Epithelial cell of esophagus (primary cell): ENCODE measurements at regions not wholly inside any gene's neighbourhood (a gene's known extent, or its start where the extent isn't known, plus 50 kb on each side); places are given as distances from the start of the nearest gene placed in this dataset.
A peak's percentile ranks its signal among the peaks of the same experiment; 100 is the strongest.

Experiments
- DNase-seq: peaks from one replicate; pipeline ENCODE4 v3.0.0; 2010; ENCODE audit warnings: low read depth
- H3K4me3 ChIP-seq: 2 replicates; pipeline ENCODE4 v1.5.1; 2011; ENCODE audit warnings: mild to moderate bottlenecking, low read length, control low read depth
- TF ChIP-seq, protein P1 (sequence below): IDR thresholded peaks from 2 replicates; pipeline ENCODE4 v1.5.1; 2011; ENCODE audit warnings: low read depth, mild to moderate bottlenecking, low read length, control low read depth, inconsistent platforms; ENCODE audit not compliant: insufficient read depth; ENCODE audit errors: missing control alignments

DNA sequence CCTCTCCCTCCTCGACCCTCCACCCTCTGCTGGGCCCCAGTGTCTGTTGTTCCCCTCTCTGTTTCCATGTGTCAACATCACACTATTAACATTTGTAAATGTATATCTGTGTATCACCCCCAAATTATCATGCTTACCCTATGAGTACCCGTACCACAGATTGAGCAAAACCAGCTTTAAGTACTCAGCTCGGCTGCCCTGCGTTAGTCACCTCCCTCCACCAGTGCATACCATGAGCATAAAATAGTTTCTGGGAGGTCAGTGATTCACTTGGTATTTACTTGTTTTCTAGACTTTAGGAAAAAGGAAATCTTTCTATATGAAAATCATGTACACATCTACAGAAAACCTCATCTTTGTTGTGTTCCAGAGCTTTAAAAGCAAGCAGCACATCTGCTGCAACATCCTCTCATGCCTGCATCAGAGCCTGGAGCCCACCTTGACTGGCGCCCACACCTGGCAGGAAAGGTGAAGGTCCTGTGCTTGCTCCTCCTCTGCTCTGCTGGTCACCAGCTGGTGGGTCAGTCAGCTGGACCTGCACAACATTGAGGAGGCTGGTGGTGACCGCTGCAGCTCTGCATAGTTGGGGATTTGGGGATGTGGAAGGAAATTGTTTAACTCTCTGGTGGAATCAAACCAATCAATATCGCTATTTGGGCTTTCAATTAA lies 214.4 kb upstream of the KLF3 start:
- no peak overlapping the region for H3K4me3 ChIP-seq
- TF ChIP-seq, protein P1, sequence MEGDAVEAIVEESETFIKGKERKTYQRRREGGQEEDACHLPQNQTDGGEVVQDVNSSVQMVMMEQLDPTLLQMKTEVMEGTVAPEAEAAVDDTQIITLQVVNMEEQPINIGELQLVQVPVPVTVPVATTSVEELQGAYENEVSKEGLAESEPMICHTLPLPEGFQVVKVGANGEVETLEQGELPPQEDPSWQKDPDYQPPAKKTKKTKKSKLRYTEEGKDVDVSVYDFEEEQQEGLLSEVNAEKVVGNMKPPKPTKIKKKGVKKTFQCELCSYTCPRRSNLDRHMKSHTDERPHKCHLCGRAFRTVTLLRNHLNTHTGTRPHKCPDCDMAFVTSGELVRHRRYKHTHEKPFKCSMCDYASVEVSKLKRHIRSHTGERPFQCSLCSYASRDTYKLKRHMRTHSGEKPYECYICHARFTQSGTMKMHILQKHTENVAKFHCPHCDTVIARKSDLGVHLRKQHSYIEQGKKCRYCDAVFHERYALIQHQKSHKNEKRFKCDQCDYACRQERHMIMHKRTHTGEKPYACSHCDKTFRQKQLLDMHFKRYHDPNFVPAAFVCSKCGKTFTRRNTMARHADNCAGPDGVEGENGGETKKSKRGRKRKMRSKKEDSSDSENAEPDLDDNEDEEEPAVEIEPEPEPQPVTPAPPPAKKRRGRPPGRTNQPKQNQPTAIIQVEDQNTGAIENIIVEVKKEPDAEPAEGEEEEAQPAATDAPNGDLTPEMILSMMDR = no peak
- DNase-seq = peak; percentile 13

DNA sequence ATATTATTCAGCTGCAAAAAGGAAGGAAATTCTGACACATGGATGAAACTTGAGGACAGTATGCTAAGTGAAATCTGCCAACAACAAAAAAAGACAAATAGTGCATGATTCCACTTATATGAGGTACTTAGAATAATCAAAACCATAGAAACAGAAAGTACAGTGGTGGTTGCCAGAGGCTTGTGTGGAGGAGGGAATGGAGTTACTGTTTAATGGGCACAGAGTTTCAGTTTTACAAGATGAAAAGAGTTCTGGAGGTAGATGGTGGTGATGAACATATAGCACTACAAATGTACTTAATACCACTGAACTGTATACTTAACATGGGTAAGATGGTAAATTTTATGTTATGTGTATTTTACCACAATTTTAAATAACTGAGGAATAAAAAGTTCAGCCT lies 212.0 kb upstream of the KLF3 start:
- no peak overlapping the region for H3K4me3 ChIP-seq
- DNase-seq = no peak
- TF ChIP-seq, protein P1 = no peak

DNA sequence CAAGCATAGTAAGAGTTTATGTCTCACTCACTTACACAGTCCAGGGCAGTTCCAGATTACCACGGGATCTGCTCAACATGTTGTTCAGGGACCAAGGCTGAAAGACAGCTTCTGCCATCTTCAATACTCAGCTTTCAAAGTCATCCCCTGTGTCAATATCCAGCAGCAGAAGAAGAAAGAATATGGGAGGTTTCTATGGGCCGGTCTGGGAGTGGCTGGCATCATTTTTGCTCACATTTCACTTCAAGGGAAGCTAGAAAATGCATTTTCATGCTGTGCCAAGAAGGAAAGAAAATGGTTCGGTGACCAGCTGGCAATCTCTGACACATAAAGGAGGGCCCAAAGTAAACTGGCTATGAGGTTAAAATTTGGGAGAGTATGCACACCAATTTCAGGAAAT lies 211.5 kb upstream of the KLF3 start:
- H3K4me3 ChIP-seq = no peak overlapping the region
- TF ChIP-seq, protein P1 = no peak
- DNase-seq = no peak

DNA sequence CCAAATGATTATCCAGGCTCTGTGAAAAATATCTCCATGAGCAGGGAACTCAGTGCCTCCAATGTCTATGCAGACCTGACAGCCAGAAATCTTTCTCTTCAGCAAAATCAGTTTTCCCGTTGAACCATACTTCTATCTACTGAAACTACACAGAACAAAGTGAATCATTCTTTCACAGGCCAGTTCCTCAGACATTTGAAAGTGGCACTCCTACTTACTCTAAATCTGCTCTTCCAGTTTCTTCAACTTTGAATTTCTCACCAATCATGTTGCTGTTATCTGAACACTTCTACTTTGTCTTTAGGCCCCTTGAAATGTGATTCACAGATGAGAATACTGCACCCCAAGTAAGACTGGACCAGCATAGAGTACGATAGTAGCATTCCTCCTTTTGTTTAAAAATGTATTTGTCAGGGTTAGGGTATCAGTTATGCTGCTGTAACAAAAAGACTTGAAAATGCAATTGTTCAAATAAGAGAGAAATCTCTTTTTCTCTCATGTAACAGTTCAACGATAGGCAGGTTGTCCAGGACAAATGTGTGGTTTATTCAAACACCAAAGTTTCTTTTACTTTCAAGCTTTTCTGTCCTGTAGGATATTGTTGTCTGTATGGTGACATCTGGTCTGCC lies 210.6 kb upstream of the KLF3 start:
- TF ChIP-seq, protein P1 = no peak
- no peak for DNase-seq
- H3K4me3 ChIP-seq = no peak overlapping the region

DNA sequence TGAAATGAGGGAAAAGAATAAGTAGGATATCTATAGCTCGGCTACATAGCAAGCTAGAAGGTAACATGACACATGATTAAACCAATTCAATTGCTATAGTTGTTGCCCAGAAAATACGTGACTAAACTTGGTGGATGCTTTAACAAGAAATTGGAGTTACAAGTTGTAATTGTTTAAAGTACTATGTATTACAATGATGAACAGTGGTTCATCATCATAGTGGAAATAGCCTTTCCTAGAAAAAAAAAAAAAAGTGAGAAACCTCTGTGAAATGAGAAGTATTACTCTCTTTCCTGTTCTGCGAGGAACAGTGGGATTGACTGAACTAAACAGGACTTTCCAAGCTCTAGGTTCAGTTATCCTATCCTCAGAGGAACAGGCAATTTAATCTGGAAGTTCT lies 209.7 kb upstream of the KLF3 start:
- DNase-seq = no peak
- TF ChIP-seq, protein P1 = no peak
- no peak overlapping the region for H3K4me3 ChIP-seq

DNA sequence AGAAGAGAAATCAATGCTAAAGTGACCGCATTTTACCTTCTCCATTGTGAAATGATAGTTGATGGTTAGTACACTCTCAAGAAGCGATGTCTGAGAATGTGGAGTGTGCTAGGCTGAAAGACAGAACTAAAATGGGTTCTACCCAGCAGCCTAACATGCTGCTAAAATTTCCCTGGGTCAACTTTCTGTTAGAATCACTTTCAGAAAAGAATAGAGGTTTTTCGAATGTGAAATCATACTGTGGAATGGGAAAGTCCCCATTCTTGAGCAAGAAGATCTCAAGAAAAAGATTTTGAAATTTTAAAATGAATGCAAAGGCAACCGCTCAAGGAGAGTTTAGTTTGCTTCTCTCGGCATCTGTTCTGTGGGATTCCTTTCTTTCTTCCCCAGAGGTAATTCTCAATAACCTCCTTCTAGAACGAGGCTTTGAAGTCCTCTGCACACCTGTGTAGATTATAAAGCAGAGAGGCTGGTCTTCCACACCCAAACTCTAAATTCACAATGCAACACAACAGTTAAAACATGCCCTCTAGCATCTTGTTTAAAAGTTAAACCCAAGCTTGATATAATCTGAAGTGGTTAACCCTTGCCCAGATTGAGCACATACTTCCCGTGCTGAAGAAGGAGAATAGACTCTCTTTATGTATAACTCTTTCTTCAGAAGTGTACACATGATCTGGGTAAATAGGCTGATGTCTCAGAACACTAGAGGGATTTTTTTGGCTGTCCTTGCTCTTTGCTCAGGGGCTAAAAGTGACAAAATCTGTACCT lies 208.7 kb upstream of the KLF3 start:
- DNase-seq = no peak
- TF ChIP-seq, protein P1 = no peak
- no peak overlapping the region for H3K4me3 ChIP-seq
